ENCODE measurements at regions not wholly inside any gene's neighbourhood (a gene's known extent, or its start where the extent isn't known, plus 50 kb on each side); places are given as distances from the start of the nearest gene placed in this dataset.

DNA sequence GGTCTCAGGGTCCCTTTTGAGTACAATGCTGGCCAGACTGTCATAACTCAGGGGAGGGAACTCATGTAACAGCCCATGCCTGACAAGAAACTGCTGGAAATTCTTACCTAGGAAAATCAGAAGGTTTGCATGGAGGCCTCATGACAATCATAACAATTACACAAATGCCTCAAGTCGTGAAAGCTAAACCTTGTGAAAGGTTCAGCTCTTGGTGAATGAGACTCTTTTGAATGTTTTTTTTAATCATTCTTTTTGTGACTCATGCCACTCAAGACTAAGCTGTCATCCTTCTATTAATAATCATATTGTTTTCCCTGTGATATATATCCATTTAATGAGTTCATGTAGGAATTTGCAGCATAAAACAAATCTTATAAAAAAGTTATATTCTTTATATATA is 61.4 kb upstream of the LEKR1 start:
- H3K27ac ChIP-seq (ENCODE audit: low read depth in 1 of 2, low read length in 1 of 2), result no peak overlapping the region
- no peaks in the 10 kb centered on the region for H3K9me3 ChIP-seq (ENCODE audit: control insufficient read depth in 4 of 4, insufficient read depth in 3 of 4, low read length in 3 of 4)
- H3K9ac ChIP-seq (ENCODE audit: insufficient read depth in 1 of 2, low read length in 2 of 2), result no peak overlapping the region
- WGBS, 2 donors, result 71 to 83% methylated on average over 1 of the region's 1 CpG
- no peak for ATAC-seq (ENCODE audit: insufficient read depth, low FRiP score)
- DNase-seq, result no peak
- TF ChIP-seq, protein P1, sequence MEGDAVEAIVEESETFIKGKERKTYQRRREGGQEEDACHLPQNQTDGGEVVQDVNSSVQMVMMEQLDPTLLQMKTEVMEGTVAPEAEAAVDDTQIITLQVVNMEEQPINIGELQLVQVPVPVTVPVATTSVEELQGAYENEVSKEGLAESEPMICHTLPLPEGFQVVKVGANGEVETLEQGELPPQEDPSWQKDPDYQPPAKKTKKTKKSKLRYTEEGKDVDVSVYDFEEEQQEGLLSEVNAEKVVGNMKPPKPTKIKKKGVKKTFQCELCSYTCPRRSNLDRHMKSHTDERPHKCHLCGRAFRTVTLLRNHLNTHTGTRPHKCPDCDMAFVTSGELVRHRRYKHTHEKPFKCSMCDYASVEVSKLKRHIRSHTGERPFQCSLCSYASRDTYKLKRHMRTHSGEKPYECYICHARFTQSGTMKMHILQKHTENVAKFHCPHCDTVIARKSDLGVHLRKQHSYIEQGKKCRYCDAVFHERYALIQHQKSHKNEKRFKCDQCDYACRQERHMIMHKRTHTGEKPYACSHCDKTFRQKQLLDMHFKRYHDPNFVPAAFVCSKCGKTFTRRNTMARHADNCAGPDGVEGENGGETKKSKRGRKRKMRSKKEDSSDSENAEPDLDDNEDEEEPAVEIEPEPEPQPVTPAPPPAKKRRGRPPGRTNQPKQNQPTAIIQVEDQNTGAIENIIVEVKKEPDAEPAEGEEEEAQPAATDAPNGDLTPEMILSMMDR (IDR thresholded peaks at IDR 0.05; ENCODE audit: control extremely low read depth, extremely low read depth), result no peak
- no peaks in the 10 kb centered on the region for H3K36me3 ChIP-seq (ENCODE audit: control insufficient read depth in 4 of 4, insufficient read depth in 4 of 4, low read length in 4 of 4)
- peaks cover 0 to 21% (median 0%) of the 10 kb centered on the region in 5 donors for H3K4me1 ChIP-seq (ENCODE audit: control insufficient read depth in 5 of 5, insufficient read depth in 5 of 5, low read length in 5 of 5)
- no peaks in the 10 kb centered on the region for H3K27me3 ChIP-seq (ENCODE audit: control insufficient read depth in 3 of 3, insufficient read depth in 3 of 3, low read length in 2 of 3)
- no peak overlapping the region for H3K4me3 ChIP-seq

DNA sequence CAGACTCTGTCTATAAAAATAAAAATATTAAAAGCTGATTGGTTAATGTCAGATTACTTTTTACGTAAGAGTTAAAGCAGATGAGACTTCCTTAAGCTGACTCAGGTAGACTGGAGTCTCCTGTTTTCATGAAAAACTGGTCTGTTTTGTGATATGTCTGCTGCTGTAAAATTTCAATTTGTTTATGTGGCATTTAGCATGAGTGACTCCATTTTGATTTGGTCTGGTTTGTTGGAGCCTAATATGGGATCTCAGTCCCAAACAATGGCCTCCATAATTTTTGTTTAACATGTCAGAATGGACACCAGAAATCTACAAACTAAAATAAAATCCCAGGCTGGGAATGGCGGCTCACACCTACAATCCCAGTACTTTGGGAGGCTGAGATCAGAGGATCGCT is 57.8 kb upstream of the LEKR1 start:
- ATAC-seq (ENCODE audit: insufficient read depth, low FRiP score), result no peak

DNA sequence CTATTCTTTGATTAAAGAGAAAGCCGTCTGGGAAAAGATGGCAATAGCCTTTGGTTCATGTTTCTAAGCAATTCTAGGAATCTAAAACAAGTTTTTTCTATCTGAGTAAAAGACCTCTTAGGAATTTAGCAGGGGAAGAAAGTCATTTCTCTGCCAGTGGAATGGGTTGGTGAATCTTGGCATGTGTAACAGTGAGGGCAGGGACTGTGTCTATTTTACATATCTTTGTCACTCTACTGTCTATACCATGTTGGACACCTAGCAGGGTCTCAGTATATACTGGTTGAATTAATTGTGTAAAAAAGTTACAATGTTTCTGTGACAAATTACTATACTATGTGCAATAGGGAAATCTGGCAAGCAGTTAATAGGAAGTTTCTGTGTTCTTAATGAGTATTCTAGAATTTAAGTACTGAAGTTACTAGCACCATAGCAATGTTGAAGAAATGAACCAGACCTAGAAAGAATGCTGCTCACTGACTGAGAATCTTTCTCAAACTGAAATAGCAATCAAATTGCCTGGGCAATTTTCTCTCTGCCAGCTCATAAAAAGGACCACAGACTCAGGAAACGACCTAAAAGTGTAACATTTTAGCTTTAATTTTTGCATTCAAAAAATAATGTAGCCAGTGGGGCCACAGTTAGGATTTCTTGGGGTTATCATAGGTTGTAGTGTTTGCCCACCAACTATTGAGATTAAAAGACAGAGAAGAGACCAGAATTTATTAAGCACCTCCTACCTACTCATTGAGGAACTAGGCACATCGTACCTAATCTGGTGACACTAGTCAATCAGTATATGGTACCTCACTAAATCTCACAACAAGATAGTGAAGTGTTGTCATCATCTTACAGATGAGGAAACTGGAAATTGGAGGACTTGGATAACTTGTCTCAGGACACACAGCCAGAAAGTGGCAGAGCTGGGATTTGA is 56.2 kb upstream of the LEKR1 start:
- no peak for ATAC-seq (ENCODE audit: insufficient read depth, low FRiP score)
- no peaks in the 10 kb centered on the region for H3K9me3 ChIP-seq (ENCODE audit: control insufficient read depth in 4 of 4, insufficient read depth in 3 of 4, low read length in 3 of 4)
- H3K36me3 ChIP-seq (ENCODE audit: control insufficient read depth in 4 of 4, insufficient read depth in 4 of 4, low read length in 4 of 4), result no peaks in the 10 kb centered on the region
- WGBS, 2 donors, result 86 to 87% methylated on average over 3 of the region's 3 CpGs
- DNase-seq, result no peak
- H3K27me3 ChIP-seq (ENCODE audit: control insufficient read depth in 3 of 3, insufficient read depth in 3 of 3, low read length in 2 of 3), result no peaks in the 10 kb centered on the region
- no peak overlapping the region for H3K27ac ChIP-seq (ENCODE audit: low read depth in 1 of 2, low read length in 1 of 2)
- TF ChIP-seq, protein P1 (IDR thresholded peaks at IDR 0.05; ENCODE audit: control extremely low read depth, extremely low read depth), result no peak
- peaks cover 0 to 2% (median 0%) of the 10 kb centered on the region in 5 donors for H3K4me1 ChIP-seq (ENCODE audit: control insufficient read depth in 5 of 5, insufficient read depth in 5 of 5, low read length in 5 of 5)
- H3K4me3 ChIP-seq, result no peak overlapping the region
- H3K9ac ChIP-seq (ENCODE audit: insufficient read depth in 1 of 2, low read length in 2 of 2), result no peak overlapping the region

More for the DNA sequence above, 57.8 kb upstream of the LEKR1 start:
- H3K4me3 ChIP-seq, result no peak overlapping the region
- TF ChIP-seq, protein P1 (IDR thresholded peaks at IDR 0.05; ENCODE audit: control extremely low read depth, extremely low read depth), result no peak
- 92 to 95% methylated on average over 3 of the region's 3 CpGs for WGBS, 2 donors
- H3K4me1 ChIP-seq (ENCODE audit: control insufficient read depth in 5 of 5, insufficient read depth in 5 of 5, low read length in 5 of 5), result peaks cover 0 to 7% (median 0%) of the 10 kb centered on the region in 5 donors
- no peak overlapping the region for H3K27ac ChIP-seq (ENCODE audit: low read depth in 1 of 2, low read length in 1 of 2)
- no peaks in the 10 kb centered on the region for H3K9me3 ChIP-seq (ENCODE audit: control insufficient read depth in 4 of 4, insufficient read depth in 3 of 4, low read length in 3 of 4)
- H3K27me3 ChIP-seq (ENCODE audit: control insufficient read depth in 3 of 3, insufficient read depth in 3 of 3, low read length in 2 of 3), result no peaks in the 10 kb centered on the region
- H3K9ac ChIP-seq (ENCODE audit: insufficient read depth in 1 of 2, low read length in 2 of 2), result no peak overlapping the region
- no peak for DNase-seq
- no peaks in the 10 kb centered on the region for H3K36me3 ChIP-seq (ENCODE audit: control insufficient read depth in 4 of 4, insufficient read depth in 4 of 4, low read length in 4 of 4)

All from lung (tissue), 11 donors.